Left ventricle myocardium inferior (tissue), 1 donor: ENCODE measurements at regions not wholly inside any gene's neighbourhood (a gene's known extent, or its start where the extent isn't known, plus 50 kb on each side); places are given as distances from the start of the nearest gene placed in this dataset.

ENCODE experiments used
- DNase-seq: peaks from one replicate; pipeline ENCODE4 v3.0.0-alpha.2; 2020
- H3K27ac ChIP-seq: fragments of 200-600 bp; replicated peaks from 2 replicates; pipeline ENCODE4 v1.8.0; 2021
- H3K27me3 ChIP-seq: fragments of 200-600 bp; 2 replicates; pipeline ENCODE4 v1.8.0; 2021; ENCODE audit warnings: low read depth
- H3K36me3 ChIP-seq: fragments of 200-600 bp; 2 replicates; pipeline ENCODE4 v1.8.0; 2021
- H3K4me1 ChIP-seq: fragments of 200-600 bp; 2 replicates; pipeline ENCODE4 v1.8.0; 2021
- H3K4me3 ChIP-seq: fragments of 200-600 bp; 2 replicates; pipeline ENCODE4 v1.8.0; 2021; ENCODE audit warnings: mild to moderate bottlenecking, moderate library complexity
- H3K9me3 ChIP-seq: fragments of 200-600 bp; replicated peaks from 2 replicates; pipeline ENCODE4 v1.8.0; 2021
- intact Hi-C: fragments of 100-400 bp; cut with micrococcal nuclease; formaldehyde crosslinking; loops from one replicate; pipeline ENCODE4 v1.11.0; 2022
- TF ChIP-seq, protein P1 (sequence below): fragments of 200-600 bp; IDR thresholded peaks from 2 replicates; pipeline ENCODE4 v1.8.0; 2021; ENCODE audit warnings: antibody characterized with exemption, mild to moderate bottlenecking, borderline replicate concordance
- donor health status: DM: no; HTN: yes; CAD: no; lungs with severe emphysema.

DNA sequence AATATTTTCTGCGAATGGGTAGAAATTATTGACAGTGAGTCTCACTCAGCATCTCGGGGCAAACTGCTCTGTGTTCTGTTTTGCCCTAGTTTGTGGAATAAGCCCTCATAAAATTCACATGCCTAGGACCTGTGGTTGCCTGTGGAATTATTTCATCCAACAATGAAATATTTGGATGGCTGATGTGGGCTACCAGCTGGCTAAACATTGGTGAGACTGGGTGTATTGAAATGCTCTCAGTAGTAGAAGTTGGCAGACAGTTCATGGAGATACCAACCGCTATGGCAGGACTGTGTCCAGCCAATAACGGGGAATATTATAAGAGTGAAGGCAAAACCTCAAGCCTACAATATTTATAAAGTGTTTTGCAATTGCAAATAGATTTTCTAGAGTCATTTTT, 344.1 kb upstream of the RPS23 start:
- H3K27me3 ChIP-seq: no peaks in the 10 kb centered on the region
- no peak overlapping the region for H3K4me3 ChIP-seq
- TF ChIP-seq, protein P1, sequence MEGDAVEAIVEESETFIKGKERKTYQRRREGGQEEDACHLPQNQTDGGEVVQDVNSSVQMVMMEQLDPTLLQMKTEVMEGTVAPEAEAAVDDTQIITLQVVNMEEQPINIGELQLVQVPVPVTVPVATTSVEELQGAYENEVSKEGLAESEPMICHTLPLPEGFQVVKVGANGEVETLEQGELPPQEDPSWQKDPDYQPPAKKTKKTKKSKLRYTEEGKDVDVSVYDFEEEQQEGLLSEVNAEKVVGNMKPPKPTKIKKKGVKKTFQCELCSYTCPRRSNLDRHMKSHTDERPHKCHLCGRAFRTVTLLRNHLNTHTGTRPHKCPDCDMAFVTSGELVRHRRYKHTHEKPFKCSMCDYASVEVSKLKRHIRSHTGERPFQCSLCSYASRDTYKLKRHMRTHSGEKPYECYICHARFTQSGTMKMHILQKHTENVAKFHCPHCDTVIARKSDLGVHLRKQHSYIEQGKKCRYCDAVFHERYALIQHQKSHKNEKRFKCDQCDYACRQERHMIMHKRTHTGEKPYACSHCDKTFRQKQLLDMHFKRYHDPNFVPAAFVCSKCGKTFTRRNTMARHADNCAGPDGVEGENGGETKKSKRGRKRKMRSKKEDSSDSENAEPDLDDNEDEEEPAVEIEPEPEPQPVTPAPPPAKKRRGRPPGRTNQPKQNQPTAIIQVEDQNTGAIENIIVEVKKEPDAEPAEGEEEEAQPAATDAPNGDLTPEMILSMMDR: no peak
- no peaks in the 10 kb centered on the region for H3K4me1 ChIP-seq
- H3K9me3 ChIP-seq: no peaks in the 10 kb centered on the region
- H3K36me3 ChIP-seq: no peaks in the 10 kb centered on the region
- intact Hi-C loops: no loop called here
- H3K27ac ChIP-seq: no peak overlapping the region
- DNase-seq: no peak

DNA sequence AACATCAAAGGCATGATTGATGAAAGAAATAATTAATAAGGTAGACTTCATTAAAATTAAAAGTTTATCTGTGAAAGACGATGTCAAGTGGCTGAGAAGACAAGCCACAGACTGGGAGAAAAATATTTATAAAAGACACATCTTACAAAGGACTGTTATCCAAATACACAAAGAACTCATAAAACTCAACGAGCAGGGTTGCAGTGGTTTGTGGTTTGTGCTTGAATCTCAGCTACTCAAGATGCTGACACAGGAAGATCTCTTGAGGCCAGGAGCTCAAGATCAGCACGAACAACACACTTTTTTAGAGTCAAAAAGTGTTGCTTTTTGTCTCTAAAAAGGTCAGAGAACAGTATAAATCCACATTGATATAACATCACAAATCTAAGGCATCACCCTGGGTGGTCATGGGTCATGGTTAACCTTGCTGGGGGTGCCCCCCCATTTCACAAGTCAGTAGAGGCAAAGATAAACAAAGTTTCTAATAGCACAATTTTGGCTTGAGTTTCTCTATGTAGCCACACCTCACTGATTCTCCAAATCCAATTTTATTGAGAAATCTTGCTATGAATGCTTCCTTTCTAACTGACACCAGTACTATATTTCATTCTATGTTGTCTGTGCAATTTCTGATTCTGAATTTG, 342.9 kb upstream of the RPS23 start:
- intact Hi-C loops: no loop called here
- H3K27me3 ChIP-seq: no peaks in the 10 kb centered on the region
- no peaks in the 10 kb centered on the region for H3K9me3 ChIP-seq
- DNase-seq: no peak
- no peak overlapping the region for H3K27ac ChIP-seq
- TF ChIP-seq, protein P1: no peak
- no peaks in the 10 kb centered on the region for H3K36me3 ChIP-seq
- H3K4me1 ChIP-seq: no peaks in the 10 kb centered on the region
- no peak overlapping the region for H3K4me3 ChIP-seq

DNA sequence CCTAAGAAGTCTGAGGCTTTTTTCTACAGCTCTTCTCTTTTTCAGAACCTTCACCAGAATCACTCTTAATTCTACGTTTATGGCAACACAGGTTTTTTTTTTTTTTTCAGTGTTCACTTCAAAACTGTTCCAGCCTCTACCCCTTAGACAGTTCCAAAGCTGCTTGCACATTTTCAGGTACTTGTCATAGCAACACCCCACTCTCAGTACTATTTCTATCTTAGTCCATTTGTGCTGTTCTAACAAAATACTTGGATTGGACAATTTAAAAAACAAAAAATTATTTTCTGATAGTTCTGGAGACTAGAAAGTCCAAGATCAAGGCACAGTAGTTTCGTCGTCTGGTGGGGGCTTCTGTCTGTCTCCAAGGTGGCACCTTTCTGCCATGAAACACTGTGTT, 340.9 kb upstream of the RPS23 start:
- no peaks in the 10 kb centered on the region for H3K27me3 ChIP-seq
- no peaks in the 10 kb centered on the region for H3K9me3 ChIP-seq
- intact Hi-C loops: no loop called here
- TF ChIP-seq, protein P1: no peak
- H3K4me3 ChIP-seq: no peak overlapping the region
- no peaks in the 10 kb centered on the region for H3K36me3 ChIP-seq
- no peak overlapping the region for H3K27ac ChIP-seq
- DNase-seq: no peak
- no peaks in the 10 kb centered on the region for H3K4me1 ChIP-seq

DNA sequence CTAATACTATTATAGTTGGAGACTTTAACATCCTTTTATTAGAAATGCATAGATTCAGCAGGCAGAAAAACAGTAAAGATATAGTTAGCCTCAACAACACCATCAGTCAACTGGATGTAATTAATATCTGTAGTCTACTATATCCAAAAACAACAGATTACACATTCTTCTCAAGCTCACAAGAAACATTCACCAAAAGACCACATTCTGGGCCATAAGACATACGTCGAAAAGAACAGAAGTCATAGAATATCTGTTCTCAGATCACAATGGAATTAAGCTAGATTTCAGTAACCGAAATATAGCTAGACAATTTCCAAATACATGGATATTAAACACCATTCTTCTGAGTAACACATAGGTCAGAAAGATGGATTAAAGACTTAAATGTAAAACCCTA, 336.6 kb upstream of the RPS23 start:
- DNase-seq: no peak
- H3K36me3 ChIP-seq: no peaks in the 10 kb centered on the region
- no peaks in the 10 kb centered on the region for H3K9me3 ChIP-seq
- no peak overlapping the region for H3K27ac ChIP-seq
- intact Hi-C loops: no loop called here
- TF ChIP-seq, protein P1: no peak
- H3K27me3 ChIP-seq: no peaks in the 10 kb centered on the region
- no peaks in the 10 kb centered on the region for H3K4me1 ChIP-seq
- no peak overlapping the region for H3K4me3 ChIP-seq

DNA sequence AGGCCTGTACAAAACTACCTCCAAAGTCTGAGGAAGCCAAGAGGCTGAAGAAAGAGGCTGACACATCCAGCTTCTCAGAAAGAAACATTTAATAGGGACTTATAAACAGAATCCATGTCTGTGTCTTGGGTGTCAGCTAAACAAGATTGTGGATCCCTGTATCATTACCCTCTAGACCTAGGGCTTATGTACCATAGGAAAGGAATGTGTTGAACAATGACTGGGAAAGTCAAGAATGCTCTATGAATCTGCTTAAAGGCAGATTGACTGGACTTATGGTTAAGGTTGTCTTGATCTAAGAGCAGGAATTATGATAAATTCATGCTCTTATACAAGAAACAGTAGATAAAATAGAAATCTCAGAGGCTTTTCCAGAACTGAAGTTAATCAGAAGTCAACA, 335.7 kb upstream of the RPS23 start:
- H3K27me3 ChIP-seq: no peaks in the 10 kb centered on the region
- TF ChIP-seq, protein P1: no peak
- intact Hi-C loops: no loop called here
- no peak overlapping the region for H3K4me3 ChIP-seq
- H3K27ac ChIP-seq: no peak overlapping the region
- no peaks in the 10 kb centered on the region for H3K36me3 ChIP-seq
- DNase-seq: no peak
- H3K9me3 ChIP-seq: no peaks in the 10 kb centered on the region
- H3K4me1 ChIP-seq: no peaks in the 10 kb centered on the region
